Activated CD8-positive, alpha-beta memory T cell treated with anti-CD3 and anti-CD28 coated beads, Interleukin-2, amount 50 U/mL, for 1 hour (primary cell): ENCODE measurements at regions not wholly inside any gene's neighbourhood (a gene's known extent, or its start where the extent isn't known, plus 50 kb on each side); places are given as distances from the start of the nearest gene placed in this dataset.

Experiments
- DNase-seq: peaks from one replicate; pipeline ENCODE4 v3.0.0-alpha.2; 2020; ENCODE audit errors: extremely low read depth

GRCh38 chr14:104274806-104275205, 136.4 kb downstream of the KIF26A start:
- DNase-seq: no peak

DNA sequence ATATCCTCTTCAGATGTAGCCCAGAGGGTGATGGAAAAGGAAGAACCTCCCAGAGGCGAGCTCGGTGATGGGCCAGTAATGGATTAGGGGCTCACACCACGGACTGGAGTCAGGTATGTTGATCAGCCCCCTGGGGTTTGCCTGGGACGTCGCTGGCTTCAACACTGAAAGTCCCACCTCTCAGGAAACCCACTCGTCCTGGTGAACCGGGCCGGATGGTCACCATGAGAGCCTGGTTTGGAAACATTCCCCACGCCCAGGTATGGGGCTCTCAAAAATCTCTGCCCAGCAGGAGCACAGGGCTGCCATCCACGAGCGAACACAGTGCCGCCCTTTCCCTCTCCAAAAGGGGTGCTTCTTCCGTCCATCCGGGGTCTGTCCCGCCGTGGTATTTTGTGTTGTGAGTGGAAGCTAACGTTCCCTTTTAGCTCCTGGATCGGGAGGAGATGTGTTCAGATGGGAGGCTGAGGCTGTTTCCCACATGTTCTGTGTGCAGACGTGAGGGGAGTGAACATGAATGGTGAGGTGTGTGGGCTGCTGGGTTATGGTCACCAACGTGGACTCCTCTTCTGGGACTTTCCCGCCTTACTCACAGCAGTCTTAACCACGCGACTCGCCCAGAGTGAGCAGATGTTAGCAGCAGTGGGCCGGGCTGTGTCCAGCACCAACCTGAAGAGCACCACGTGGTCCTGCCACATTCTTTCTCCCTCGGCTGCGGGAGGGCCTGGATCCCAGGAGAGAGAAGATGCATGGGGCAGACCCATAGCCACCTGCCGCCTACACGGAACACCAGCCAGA, 139.2 kb downstream of the KIF26A start:
- DNase-seq: no peak

DNA sequence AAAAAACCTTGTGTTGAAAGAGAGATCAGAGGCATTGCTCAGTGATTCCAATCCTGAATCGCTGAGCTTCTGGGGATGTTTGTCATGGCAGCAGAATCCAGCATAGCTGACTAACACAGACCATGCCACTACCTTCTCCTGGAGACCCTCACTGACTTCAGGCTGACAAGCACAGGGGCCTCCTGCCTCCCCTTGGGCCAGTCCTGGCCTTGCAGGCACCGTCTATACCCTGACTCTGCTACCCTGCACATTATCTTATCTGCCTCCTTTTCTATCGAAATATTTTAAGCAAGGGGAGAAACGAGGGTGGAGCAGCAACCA, 139.8 kb downstream of the KIF26A start:
- DNase-seq: no peak

DNA sequence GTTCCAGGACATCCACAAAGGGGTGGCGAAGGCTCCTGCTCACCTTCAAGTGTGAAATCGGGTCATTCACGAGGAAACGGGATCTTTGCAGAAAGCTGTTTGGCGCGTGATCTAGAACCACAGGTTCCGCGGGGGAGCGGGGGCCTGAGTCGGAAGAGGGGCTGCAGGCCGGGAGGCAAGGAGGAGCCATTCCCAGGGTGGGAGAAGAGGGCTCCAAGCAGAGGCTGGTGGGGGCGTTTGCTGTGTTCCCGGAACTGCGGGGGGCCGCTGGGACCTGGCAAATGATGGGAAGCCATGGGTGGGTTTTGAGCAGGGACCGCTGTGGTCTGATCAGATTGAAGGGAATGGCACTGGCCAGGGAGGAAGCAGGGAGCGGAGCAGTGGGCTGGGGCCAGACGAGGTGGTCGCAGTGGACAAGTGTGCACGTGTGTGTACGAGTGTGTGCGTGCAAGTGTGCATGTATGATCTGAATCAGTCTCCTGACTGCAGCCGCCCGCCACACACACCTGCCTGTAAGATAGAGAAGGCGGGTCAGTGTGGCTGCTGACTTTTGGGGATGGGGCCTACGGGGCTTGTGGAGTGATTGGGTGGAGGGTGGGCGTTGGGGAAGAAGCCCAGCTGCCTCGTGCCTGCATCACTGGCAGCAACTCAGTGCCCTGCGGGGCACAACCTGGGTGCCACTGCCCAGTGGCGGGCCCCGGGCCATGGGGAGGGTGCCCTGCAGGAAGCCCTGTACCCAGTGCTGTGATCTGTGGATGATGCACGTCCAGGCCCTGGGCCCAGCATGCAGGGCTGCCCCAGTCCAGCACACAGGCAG, 141.9 kb downstream of the KIF26A start:
- DNase-seq: no peak

- no peak for DNase-seq
Observed at GRCh38 chr14:104280902-104281767, 142.7 kb downstream of the KIF26A start.

DNA sequence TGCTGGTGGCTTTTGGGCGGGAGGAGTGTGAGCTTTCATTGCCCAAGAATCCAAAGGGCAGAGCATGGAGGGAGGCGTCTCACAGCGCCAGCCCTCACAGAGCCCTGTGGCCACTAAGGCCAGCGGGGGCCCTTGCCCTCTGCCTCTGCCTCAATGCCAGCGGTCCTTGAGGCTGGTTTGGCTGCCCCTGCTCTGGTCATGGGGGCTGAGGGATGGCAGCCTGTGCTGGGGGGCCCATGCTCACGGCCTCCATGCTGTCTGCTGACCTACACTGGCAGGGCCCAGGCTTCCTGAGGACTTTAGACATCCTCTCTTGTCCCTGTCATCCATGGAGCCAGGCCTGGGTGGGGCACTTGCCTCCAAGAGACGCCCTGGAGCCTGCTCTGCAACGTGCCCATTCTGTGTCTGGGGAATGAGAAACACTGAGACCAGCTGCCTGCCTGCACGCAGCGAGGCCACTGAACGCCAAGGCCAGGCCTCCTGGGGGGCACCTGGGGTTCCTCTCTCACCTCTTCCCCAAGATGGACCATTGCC, 143.4 kb downstream of the KIF26A start:
- DNase-seq: no peak

GRCh38 chr14:104282332-104283196, 144.2 kb downstream of the KIF26A start:
- no peak for DNase-seq

GRCh38 chr14:104283197-104284106, 145.1 kb downstream of the KIF26A start:
- DNase-seq: no peak

DNA sequence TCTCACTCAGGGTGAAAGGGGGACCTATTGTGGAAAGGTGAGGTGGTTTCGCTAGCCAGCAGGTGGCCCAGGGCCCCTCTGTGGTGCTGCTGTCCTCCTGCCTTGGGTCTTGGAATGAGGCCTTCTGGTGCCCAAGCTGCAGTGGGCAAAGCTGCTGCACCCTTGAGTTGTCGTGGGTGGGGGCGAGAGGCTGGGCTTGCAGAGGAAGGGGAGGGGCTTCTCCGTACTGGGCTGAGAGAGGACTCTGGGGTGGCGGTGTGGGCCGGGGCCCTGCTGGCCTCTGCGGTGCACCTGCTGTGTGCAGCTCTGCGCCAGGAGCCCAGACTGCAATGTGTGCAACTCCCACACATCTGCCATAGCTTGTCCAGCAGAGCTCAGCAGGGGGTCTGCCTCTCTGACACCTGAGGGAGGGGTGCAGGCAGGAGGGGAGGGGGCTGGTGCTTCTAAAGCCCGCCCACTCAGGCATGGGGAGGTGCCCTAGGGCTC, 145.8 kb downstream of the KIF26A start:
- DNase-seq: no peak

- no peak for DNase-seq
Observed at GRCh38 chr14:104284636-104285507, 146.5 kb downstream of the KIF26A start.

- DNase-seq: no peak
Observed at GRCh38 chr14:104285508-104285840, 147.1 kb downstream of the KIF26A start.

DNA sequence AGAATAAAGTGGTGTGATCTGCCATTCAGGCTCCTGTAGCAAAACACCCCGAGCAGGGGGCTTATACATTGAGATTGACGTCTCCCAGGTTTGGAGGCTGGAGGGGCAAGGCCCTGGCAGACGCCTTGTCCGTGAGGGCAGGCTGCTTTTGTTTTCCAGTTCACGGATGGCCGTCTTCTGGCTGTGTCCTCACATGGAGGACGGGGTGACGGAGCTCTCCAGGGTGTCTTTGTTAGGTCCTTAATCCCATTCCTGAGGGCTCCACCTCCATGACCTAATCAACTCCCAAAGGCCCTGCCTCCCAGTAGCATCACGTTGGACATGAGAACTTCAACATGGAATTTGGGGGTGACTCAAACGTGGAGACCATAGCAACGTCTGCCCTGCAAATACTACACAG, 147.7 kb downstream of the KIF26A start:
- no peak for DNase-seq

- no peak for DNase-seq
Observed at GRCh38 chr14:104286496-104286895, 148.1 kb downstream of the KIF26A start.

GRCh38 chr14:104287301-104288009, 149.1 kb downstream of the KIF26A start:
- DNase-seq: no peak

GRCh38 chr14:104288272-104288671, 149.9 kb downstream of the KIF26A start:
- DNase-seq: no peak

DNA sequence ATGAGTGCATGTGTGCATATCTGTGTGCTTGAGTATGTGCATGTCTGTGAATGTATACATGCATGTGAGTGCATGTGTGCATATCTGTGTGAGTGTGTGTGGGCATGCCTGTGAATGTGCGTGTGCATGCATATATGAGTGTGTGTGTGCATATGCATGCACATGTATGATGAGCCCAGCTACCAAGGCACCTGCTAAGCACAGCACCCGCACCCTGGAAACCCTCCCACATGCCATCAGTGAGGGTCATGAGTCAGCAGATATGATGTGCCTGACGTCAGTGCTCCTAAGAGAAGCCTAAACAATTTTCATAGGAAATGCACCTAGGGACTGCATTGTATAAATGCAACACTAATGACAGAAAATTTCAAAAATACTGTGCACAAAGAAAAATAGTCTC, 151.1 kb downstream of the KIF26A start:
- no peak for DNase-seq

DNA sequence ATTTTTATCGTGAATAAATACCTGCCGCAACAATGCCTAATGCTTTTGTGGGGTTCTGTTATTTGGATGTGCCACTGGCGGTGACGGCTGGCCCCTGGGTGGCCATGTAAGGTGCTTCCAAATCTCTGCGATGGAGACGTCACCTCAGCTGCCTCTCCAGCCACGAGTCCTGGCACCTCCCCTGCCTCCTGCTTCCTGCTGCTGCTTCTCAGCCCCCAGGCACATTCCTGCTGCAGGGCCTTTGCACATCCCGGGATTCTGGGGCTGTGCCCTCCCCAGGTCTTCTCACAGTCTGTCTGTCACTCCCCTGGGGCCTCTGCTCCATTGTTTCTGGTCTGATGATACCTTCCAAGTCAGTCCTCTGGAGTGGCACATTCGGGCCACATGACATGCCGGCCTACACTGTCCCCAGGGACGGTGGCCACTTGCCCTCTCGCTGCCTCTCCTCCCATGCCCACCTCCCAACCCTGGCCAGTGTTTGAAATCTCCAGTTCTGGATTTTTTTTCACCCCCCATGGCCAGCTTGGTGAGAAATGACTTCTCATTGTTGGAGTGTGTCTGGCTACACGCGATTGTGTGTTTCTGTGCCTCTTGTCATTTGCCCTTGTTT, 151.8 kb downstream of the KIF26A start:
- DNase-seq: no peak

DNA sequence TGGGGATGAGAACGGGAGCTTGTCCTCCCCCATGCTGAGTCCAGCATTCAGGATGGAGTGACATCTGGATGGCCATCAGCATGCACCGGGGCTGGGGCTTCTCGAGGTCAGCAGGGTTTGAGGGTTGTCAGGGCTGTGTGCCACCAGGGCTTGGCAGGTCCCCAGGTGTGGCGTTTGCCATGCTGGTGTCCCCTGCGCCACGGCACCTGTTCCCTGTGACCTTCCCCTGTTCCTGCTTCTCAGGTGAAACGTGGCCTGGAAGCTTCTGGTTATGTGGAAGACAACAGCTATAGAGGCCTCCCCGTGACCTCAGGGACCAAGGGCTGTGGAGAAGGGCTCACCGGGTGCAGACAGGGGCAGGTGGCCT, 152.4 kb downstream of the KIF26A start:
- DNase-seq: no peak
